D721Med (cell line): ENCODE measurements at regions not wholly inside any gene's neighbourhood (a gene's known extent, or its start where the extent isn't known, plus 50 kb on each side); places are given as distances from the start of the nearest gene placed in this dataset.
A peak's percentile ranks its signal among the peaks of the same experiment; 100 is the strongest.

Source experiments
- DNase-seq: peaks from one replicate; pipeline ENCODE4 v3.0.0; 2011; ENCODE audit warnings: low spot score; ENCODE audit not compliant: insufficient read length
- FAIRE-seq: peaks from 2 replicates; lab custom pipeline; 2011; peaks lifted over from hg19 to GRCh38; lab: Jason Lieb, UNC
- TF ChIP-seq, protein P1 (sequence below): IDR thresholded peaks from 2 replicates; pipeline ENCODE4 v1.5.1; 2012; ENCODE audit warnings: mild to moderate bottlenecking, control low read depth; ENCODE audit not compliant: insufficient read depth; ENCODE audit errors: missing control alignments

DNA sequence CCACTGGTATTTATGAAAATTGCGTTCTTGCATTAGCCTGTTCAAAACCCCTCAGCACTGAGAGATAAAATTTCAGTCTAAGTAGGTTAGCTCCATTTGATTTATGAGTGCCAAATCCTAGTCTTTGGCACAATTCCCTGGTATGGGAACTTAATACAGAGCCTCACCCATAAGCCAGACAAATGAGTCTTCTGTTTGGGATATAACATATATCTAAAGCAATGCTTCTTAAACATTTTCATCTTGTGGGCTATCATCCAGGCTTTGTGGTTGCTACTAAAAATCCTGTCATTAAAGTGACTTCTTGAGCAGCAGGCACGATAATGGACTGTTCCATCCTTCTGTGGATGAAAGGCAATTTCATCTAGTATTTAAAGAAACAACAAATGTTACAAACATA, 419.5 kb upstream of the ACTBL2 start:
- TF ChIP-seq, protein P1, sequence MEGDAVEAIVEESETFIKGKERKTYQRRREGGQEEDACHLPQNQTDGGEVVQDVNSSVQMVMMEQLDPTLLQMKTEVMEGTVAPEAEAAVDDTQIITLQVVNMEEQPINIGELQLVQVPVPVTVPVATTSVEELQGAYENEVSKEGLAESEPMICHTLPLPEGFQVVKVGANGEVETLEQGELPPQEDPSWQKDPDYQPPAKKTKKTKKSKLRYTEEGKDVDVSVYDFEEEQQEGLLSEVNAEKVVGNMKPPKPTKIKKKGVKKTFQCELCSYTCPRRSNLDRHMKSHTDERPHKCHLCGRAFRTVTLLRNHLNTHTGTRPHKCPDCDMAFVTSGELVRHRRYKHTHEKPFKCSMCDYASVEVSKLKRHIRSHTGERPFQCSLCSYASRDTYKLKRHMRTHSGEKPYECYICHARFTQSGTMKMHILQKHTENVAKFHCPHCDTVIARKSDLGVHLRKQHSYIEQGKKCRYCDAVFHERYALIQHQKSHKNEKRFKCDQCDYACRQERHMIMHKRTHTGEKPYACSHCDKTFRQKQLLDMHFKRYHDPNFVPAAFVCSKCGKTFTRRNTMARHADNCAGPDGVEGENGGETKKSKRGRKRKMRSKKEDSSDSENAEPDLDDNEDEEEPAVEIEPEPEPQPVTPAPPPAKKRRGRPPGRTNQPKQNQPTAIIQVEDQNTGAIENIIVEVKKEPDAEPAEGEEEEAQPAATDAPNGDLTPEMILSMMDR = no peak
- DNase-seq (no peak), FAIRE-seq (no peak)

DNA sequence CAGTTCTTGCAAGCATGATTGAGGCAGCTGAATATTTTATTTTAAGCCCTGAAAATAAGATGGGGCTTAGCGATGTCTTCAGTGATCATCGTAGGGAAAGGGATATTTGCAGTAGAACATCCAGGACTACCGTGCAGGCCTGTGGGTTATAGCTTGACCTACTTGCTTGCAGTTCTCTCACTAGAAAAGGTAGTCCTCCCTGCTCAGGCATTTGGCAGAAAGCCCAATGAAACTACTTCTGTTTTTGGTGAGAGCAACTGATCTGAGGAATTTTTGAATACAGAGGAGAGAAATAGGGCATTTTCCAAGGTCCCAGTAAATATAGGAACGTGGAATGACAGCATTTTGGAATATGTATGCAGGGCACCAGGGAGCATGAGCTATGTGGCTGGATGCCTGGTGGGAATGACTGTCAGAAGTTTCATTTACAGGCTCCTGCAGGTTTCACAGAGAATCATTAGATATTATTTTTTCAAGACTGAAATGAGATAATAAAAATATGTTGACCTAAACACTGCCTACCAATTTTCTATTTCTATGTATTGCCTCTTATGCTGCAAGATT, 417.9 kb upstream of the ACTBL2 start:
- FAIRE-seq (no peak), DNase-seq (no peak)
- TF ChIP-seq, protein P1 = no peak

DNA sequence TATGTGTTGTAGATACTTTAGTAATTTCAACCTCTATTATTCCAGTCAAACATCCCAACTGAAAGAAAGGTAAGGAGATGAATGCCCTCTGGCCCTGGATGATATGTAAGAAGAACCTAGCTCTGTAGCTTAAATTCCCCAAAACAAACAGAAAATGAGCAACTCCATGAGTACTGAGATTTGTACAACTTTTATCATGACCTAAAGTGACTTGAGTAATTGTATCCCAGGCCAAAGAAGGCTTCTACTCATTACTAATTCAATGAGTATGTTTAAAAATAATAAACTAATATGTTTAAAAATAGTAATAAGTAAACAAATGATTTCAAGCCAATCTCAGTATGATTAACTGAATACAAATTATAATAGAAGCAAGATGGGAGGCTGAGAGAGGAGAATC, 414.0 kb upstream of the ACTBL2 start:
- DNase-seq (no peak), FAIRE-seq (no peak)
- TF ChIP-seq, protein P1 = no peak

DNA sequence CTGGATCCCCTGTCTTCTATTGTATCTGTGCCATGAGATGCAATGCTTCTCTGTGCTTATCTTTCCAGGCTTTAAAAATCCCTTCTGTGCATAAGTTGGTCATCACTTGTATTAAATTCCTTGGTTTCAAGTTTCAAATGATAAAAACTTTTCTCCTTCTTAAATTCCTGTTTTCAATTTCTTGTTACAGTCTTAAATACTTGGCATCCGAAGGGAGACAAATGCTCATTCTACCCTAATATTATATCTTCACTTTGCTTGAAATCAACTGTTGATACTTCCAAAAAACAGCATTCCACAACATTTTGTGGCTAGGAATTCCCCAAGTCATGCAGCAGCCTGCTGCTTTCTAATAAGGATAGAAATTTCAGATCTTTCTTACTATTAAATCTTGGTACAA, 413.2 kb upstream of the ACTBL2 start:
- TF ChIP-seq, protein P1 = no peak
- DNase-seq (no peak), FAIRE-seq (no peak)

DNA sequence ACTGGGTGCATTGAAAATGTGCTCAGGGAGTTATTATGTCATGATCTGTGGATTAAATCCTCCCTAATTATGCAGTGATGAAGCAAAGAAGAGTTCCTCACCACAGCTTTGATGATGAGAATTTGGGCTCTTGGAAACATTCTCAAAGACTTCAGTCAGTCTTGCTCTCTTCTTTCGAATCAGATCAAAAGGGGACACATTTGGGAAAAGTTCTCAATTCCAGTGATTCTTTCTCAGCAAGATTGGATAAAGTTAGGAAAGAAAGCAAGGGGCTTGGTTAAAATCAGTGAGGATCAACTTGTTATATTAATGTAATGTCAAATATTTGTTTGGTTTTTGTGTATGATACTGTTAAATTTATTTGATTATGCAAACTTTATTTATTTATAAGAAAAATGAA, 411.3 kb upstream of the ACTBL2 start:
- TF ChIP-seq, protein P1 = no peak
- FAIRE-seq = no peak

DNA sequence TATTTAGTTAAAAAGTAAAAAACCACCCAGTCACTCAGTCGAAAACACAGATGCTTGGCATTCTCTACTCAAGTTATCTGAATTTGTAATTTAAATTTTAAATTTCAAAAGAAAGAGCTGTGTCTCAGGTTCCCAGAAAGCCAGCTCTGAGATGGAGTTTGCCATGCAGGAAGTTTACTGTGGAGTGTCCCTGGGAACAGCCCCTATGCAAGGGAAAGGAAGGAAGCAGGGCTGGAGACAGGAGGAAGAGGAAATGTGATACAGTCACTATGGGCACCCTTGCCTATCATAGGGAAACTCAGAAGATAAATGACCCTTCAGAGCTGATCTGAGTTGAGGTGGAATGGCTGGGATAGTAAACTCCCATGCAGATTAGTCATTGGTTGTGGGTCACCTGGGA, 408.8 kb upstream of the ACTBL2 start:
- TF ChIP-seq, protein P1 = no peak
- DNase-seq (no peak), FAIRE-seq (no peak)

More for the DNA sequence above, 411.3 kb upstream of the ACTBL2 start:
- no peak for DNase-seq

DNA sequence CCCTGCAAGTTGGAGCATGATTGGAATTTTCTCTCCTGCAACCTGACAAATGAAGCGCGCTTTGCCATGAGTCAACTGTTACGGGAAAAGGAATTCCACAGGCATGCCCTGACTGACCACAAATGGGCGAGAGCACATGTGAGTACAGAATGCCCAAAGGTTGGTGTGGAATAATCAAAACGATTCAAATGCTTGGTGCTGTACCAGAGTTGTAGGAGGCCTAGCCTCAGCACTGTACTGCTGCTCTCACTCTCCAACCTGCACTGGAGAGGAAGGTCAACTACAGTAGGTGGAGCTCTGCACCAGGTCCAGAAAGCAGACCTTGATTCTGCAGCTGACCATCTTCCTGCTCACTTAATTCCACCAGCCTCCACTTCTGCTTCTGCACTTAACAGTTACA, 406.9 kb upstream of the ACTBL2 start:
- TF ChIP-seq, protein P1 = peak; percentile 27
- DNase-seq (no peak), FAIRE-seq (no peak)
